HL-60 (cell line): ENCODE measurements at regions not wholly inside any gene's neighbourhood (a gene's known extent, or its start where the extent isn't known, plus 50 kb on each side); places are given as distances from the start of the nearest gene placed in this dataset.

Experiments
- CTCF ChIP-seq: IDR thresholded peaks from one replicate; pipeline ENCODE4 v1.5.1; 2011; ENCODE audit warnings: low read length, control low read depth, inconsistent platforms; ENCODE audit not compliant: insufficient read depth
- POLR2AphosphoS5 ChIP-seq: IDR thresholded peaks from 2 replicates; pipeline ENCODE4 v1.6.1; 2012; ENCODE audit warnings: low read depth

- TF ChIP-seq CTCF (no peak), POLR2AphosphoS5 (no peak)
Measured at GRCh38 chr15:100772892-100773520, 106.6 kb upstream of the ALDH1A3 start.
